ENCODE measurements at regions not wholly inside any gene's neighbourhood (a gene's known extent, or its start where the extent isn't known, plus 50 kb on each side); places are given as distances from the start of the nearest gene placed in this dataset.

DNA sequence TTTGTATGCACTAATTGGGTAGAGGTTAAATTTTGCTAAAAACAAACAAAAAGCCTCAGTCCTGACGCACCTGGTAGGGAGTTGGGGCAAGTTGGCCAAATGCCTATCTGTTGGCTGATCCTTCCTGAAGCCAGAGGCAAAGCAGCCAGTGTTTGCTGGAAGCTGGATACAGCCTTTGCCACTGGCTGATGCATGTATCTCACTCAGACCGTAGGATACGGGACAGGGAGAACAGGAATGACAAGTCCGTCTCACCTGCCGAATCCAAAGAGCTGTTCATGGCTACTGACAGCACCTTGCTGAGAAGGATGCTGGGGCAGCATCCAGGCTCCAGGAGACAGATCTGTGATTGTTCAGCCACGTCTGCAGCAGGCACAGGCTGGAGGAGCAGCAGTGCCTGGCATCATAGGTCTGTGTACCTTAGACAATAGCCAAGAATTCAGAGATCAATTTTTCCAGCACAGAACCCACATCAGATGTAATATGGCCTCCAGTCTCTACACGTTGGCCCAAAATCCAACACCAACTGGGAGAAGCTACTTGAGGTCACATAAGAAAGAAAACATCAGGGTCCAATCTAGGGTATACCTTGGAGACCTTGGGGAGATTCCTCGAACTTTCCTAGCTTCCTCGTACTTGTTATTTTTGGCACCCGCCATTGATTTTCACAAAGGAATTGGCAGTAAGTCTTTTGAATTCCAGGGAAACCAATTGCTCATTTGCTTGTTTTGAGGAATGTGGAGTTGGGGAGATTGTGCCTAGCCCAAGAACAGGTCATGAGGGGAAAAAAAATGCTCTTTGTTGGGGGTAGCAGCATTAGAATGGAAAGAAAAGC, 108.5 kb upstream of the ARMC2 start:
- TF ChIP-seq PAX5 (IDR thresholded peaks at IDR 0.05; ENCODE audit: insufficient read depth, low read length, severe bottlenecking): no peak
- TF ChIP-seq POLR2AphosphoS5 (IDR thresholded peaks at IDR 0.05; ENCODE audit: low read depth, low read length): no peak
- TF ChIP-seq TAF1 (IDR thresholded peaks at IDR 0.05; ENCODE audit: low read depth, low read length): no peak
- no peak for TF ChIP-seq POLR2A (IDR thresholded peaks at IDR 0.05; ENCODE audit: low read depth, low read length)
- no peak for TF ChIP-seq SPI1 (IDR thresholded peaks at IDR 0.05; ENCODE audit: low read depth, low read length)

Measured in GM12891 (cell line).